PC-9 (cell line): ENCODE measurements at regions not wholly inside any gene's neighbourhood (a gene's known extent, or its start where the extent isn't known, plus 50 kb on each side); places are given as distances from the start of the nearest gene placed in this dataset.

Experiments used
- CTCF ChIP-seq: fragments of 200-600 bp; sonication (generic); conservative IDR thresholded peaks from 2 replicates; pipeline ENCODE4 v1.6.1; 2017; ENCODE audit warnings: mixed run types, antibody characterized with exemption, mild to moderate bottlenecking, moderate library complexity
- EZH2 ChIP-seq: fragments of 200-600 bp; sonication (generic); IDR thresholded peaks from 2 replicates; pipeline ENCODE4 v1.8.0; 2017; ENCODE audit warnings: antibody characterized with exemption, low read depth

- TF ChIP-seq CTCF (no peak), EZH2 (no peak)
These were observed 323.2 kb downstream of the NEBL start for GRCh38 chr10:20573924-20574323.
